WTC11 (cell line): ENCODE measurements at regions not wholly inside any gene's neighbourhood (a gene's known extent, or its start where the extent isn't known, plus 50 kb on each side); places are given as distances from the start of the nearest gene placed in this dataset.

Source experiments
- ATAC-seq: fragments of 200-7000 bp; cut with Tn5 transposase; 2 replicates; pipeline ENCODE4 v1.10.0; 2021; ENCODE audit warnings: mild to moderate bottlenecking, moderate library complexity
- CTCF ChIA-PET: fragments of 300-600 bp; sonication (Branson Sonifier 250); formaldehyde crosslinking; loops from one replicate; lab custom pipeline; 2021; ENCODE audit warnings: antibody characterized with exemption; lab: Charles Lee
- POLR2A ChIA-PET: fragments of 350-600 bp; sonication (Branson Sonifier 250); formaldehyde crosslinking; loops from one replicate; lab custom pipeline; 2021; ENCODE audit warnings: antibody characterized with exemption; lab: Charles Lee
- DNase-seq: peaks from one replicate; pipeline ENCODE4 v3.0.0; 2021; ENCODE audit warnings: low spot score
- H3K27ac Mint-ChIP-seq: 2 replicates; pipeline ENCODE4 v1.8.0; 2021; ENCODE audit warnings: mixed read lengths
- H3K27me3 Mint-ChIP-seq: 2 replicates; pipeline ENCODE4 v1.8.0; 2021; ENCODE audit warnings: low read depth, mild to moderate bottlenecking, moderate library complexity, mixed read lengths
- H3K36me3 Mint-ChIP-seq: 2 replicates; pipeline ENCODE4 v1.8.0; 2021; ENCODE audit warnings: mixed read lengths
- H3K4me1 Mint-ChIP-seq: 2 replicates; pipeline ENCODE4 v1.8.0; 2022; ENCODE audit warnings: mixed read lengths
- H3K4me3 Mint-ChIP-seq: 2 replicates; pipeline ENCODE4 v1.8.0; 2021; ENCODE audit warnings: mild to moderate bottlenecking, moderate library complexity, mixed read lengths
- H3K9me3 Mint-ChIP-seq: 2 replicates; pipeline ENCODE4 v1.8.0; 2021; ENCODE audit warnings: mixed read lengths
- E2F1 ChIP-seq: sonication (generic); formaldehyde crosslinking; IDR thresholded peaks from 2 replicates; pipeline ENCODE4 v1.8.0; 2022; ENCODE audit warnings: mild to moderate bottlenecking, missing genetic modification reagents
- EMX1 ChIP-seq: fragments of 250-450 bp; sonication (Bioruptor Pico); IDR thresholded peaks from 2 replicates; pipeline ENCODE4 v1.8.0; 2021; ENCODE audit warnings: mild to moderate bottlenecking
- FOXK1 ChIP-seq: sonication (generic); formaldehyde crosslinking; IDR thresholded peaks from 2 replicates; pipeline ENCODE4 v1.8.0; 2022; ENCODE audit warnings: mild to moderate bottlenecking, moderate library complexity, missing genetic modification reagents
- GRHL2 ChIP-seq: fragments of 250-450 bp; sonication (Bioruptor Pico); IDR thresholded peaks from 2 replicates; pipeline ENCODE4 v1.8.0; 2022; ENCODE audit warnings: mild to moderate bottlenecking, moderate library complexity; ENCODE audit not compliant: insufficient replicate concordance, severe bottlenecking
- IRF2 ChIP-seq: sonication (generic); formaldehyde crosslinking; IDR thresholded peaks from 2 replicates; pipeline ENCODE4 v1.8.0; 2022; ENCODE audit warnings: low read depth, missing genetic modification reagents, borderline replicate concordance
- NR3C1 ChIP-seq: sonication (generic); formaldehyde crosslinking; conservative IDR thresholded peaks from 2 replicates; pipeline ENCODE4 v1.8.1; 2023; ENCODE audit warnings: low read depth, mild to moderate bottlenecking, missing genetic modification reagents
- PREB ChIP-seq: sonication (generic); formaldehyde crosslinking; IDR thresholded peaks from 2 replicates; pipeline ENCODE4 v1.8.1; 2022; ENCODE audit warnings: mild to moderate bottlenecking, missing genetic modification reagents, moderate library complexity, borderline replicate concordance
- USF1 ChIP-seq: sonication (generic); formaldehyde crosslinking; IDR thresholded peaks from 2 replicates; pipeline ENCODE4 v1.8.0; 2022; ENCODE audit warnings: mild to moderate bottlenecking, missing genetic modification reagents
- ZMAT4 ChIP-seq: fragments of 250-450 bp; sonication (Bioruptor Pico); IDR thresholded peaks from 2 replicates; pipeline ENCODE4 v1.9.0; 2021; ENCODE audit warnings: mild to moderate bottlenecking
- ZNF281 ChIP-seq: sonication (generic); formaldehyde crosslinking; IDR thresholded peaks from 2 replicates; pipeline ENCODE4 v1.8.0; 2023; ENCODE audit warnings: mild to moderate bottlenecking, missing genetic modification reagents
- ZNF416 ChIP-seq: fragments of 250-450 bp; sonication (Bioruptor Pico); IDR thresholded peaks from 2 replicates; pipeline ENCODE4 v1.9.0; 2021; ENCODE audit warnings: mild to moderate bottlenecking, inconsistent platforms
- TF ChIP-seq, protein P1 (sequence below): sonication (generic); formaldehyde crosslinking; IDR thresholded peaks from 2 replicates; pipeline ENCODE4 v1.8.1; 2022; ENCODE audit warnings: low read depth, missing genetic modification reagents, borderline replicate concordance
- TF ChIP-seq, protein P2 (sequence below): sonication (generic); formaldehyde crosslinking; IDR thresholded peaks from 2 replicates; pipeline ENCODE4 v1.8.1; 2022; ENCODE audit warnings: missing genetic modification reagents, borderline replicate concordance
- TF ChIP-seq, protein P3 (sequence below): sonication (generic); formaldehyde crosslinking; IDR thresholded peaks from 2 replicates; pipeline ENCODE4 v1.8.1; 2023; ENCODE audit warnings: mild to moderate bottlenecking, missing genetic modification reagents, borderline replicate concordance

- CTCF ChIA-PET, result no interaction called here
- no peaks in the 10 kb centered on the region for H3K9me3 Mint-ChIP-seq
- no peak for DNase-seq
- H3K36me3 Mint-ChIP-seq, result no peaks in the 10 kb centered on the region
- no peak for ATAC-seq
- peaks cover 4% of the 10 kb centered on the region; the same call in 1 of the 2 replicates for H3K4me1 Mint-ChIP-seq
- H3K4me3 Mint-ChIP-seq, result no peak overlapping the region
- TF ChIP-seq, protein P1, sequence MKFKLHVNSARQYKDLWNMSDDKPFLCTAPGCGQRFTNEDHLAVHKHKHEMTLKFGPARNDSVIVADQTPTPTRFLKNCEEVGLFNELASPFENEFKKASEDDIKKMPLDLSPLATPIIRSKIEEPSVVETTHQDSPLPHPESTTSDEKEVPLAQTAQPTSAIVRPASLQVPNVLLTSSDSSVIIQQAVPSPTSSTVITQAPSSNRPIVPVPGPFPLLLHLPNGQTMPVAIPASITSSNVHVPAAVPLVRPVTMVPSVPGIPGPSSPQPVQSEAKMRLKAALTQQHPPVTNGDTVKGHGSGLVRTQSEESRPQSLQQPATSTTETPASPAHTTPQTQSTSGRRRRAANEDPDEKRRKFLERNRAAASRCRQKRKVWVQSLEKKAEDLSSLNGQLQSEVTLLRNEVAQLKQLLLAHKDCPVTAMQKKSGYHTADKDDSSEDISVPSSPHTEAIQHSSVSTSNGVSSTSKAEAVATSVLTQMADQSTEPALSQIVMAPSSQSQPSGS (CRISPR knock-in tag), result no peak
- no peak for TF ChIP-seq ZNF281 (CRISPR knock-in tag)
- TF ChIP-seq PREB, result no peak
- TF ChIP-seq EMX1 (CRISPR knock-in tag), result no peak
- TF ChIP-seq, protein P2, sequence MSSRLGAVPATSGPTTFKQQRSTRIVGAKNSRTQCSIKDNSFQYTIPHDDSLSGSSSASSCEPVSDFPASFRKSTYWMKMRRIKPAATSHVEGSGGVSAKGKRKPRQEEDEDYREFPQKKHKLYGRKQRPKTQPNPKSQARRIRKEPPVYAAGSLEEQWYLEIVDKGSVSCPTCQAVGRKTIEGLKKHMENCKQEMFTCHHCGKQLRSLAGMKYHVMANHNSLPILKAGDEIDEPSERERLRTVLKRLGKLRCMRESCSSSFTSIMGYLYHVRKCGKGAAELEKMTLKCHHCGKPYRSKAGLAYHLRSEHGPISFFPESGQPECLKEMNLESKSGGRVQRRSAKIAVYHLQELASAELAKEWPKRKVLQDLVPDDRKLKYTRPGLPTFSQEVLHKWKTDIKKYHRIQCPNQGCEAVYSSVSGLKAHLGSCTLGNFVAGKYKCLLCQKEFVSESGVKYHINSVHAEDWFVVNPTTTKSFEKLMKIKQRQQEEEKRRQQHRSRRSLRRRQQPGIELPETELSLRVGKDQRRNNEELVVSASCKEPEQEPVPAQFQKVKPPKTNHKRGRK (CRISPR knock-in tag), result no peak
- no peak overlapping the region for H3K27ac Mint-ChIP-seq
- no peaks in the 10 kb centered on the region for H3K27me3 Mint-ChIP-seq
- POLR2A ChIA-PET, result no interaction called here
Measured at GRCh38 chr11:28911829-28912228, 803.6 kb downstream of the METTL15 start.

DNA sequence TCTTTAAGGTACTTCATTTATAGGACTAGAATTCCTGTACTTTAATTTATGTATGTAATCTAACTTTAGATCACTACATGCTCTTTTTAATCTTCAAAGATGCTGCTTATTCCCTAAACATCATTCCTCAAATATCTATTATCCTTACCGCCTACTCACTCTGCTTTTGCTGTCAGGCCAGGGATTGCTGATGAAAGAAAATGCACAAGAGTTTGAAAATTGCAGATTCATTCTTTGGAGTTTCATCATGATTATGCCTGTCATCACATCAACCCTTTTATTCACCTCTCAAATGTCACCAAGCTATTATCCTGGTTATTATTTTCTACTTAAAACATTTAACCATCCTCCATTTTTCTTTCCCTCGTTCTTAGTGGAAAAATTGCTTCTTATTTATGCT is 802.7 kb downstream of the METTL15 start:
- no peak overlapping the region for H3K4me3 Mint-ChIP-seq
- ATAC-seq (no peak), DNase-seq (no peak)
- peaks cover 4% of the 10 kb centered on the region; the same call in 1 of the 2 replicates for H3K4me1 Mint-ChIP-seq
- ChIA-PET CTCF (no interaction called here), POLR2A (no interaction called here)
- no peak overlapping the region for H3K27ac Mint-ChIP-seq
- TF ChIP-seq, protein P3, sequence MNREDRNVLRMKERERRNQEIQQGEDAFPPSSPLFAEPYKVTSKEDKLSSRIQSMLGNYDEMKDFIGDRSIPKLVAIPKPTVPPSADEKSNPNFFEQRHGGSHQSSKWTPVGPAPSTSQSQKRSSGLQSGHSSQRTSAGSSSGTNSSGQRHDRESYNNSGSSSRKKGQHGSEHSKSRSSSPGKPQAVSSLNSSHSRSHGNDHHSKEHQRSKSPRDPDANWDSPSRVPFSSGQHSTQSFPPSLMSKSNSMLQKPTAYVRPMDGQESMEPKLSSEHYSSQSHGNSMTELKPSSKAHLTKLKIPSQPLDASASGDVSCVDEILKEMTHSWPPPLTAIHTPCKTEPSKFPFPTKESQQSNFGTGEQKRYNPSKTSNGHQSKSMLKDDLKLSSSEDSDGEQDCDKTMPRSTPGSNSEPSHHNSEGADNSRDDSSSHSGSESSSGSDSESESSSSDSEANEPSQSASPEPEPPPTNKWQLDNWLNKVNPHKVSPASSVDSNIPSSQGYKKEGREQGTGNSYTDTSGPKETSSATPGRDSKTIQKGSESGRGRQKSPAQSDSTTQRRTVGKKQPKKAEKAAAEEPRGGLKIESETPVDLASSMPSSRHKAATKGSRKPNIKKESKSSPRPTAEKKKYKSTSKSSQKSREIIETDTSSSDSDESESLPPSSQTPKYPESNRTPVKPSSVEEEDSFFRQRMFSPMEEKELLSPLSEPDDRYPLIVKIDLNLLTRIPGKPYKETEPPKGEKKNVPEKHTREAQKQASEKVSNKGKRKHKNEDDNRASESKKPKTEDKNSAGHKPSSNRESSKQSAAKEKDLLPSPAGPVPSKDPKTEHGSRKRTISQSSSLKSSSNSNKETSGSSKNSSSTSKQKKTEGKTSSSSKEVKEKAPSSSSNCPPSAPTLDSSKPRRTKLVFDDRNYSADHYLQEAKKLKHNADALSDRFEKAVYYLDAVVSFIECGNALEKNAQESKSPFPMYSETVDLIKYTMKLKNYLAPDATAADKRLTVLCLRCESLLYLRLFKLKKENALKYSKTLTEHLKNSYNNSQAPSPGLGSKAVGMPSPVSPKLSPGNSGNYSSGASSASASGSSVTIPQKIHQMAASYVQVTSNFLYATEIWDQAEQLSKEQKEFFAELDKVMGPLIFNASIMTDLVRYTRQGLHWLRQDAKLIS (CRISPR knock-in tag), result no peak
- TF ChIP-seq GRHL2 (CRISPR knock-in tag) (no peak), NR3C1 (CRISPR knock-in tag) (no peak), ZNF416 (CRISPR knock-in tag) (no peak), IRF2 (CRISPR knock-in tag) (no peak), ZMAT4 (CRISPR knock-in tag) (no peak), FOXK1 (no peak), PREB (no peak), USF1 (no peak), E2F1 (CRISPR knock-in tag) (no peak)
- H3K9me3 Mint-ChIP-seq, result no peaks in the 10 kb centered on the region
- H3K36me3 Mint-ChIP-seq, result no peaks in the 10 kb centered on the region
- H3K27me3 Mint-ChIP-seq, result no peaks in the 10 kb centered on the region
